Spleen (tissue), 11 donors: ENCODE measurements at regions not wholly inside any gene's neighbourhood (a gene's known extent, or its start where the extent isn't known, plus 50 kb on each side); places are given as distances from the start of the nearest gene placed in this dataset.

Experiments
- DNase-seq: peaks from one replicate; pipeline ENCODE4 v3.0.0-alpha.2; 2020
- H3K27ac ChIP-seq, 8 donors: fragments of 200-600 bp; sonication (generic) in 7 of 8; 1 replicate in 4 of 8; 2 replicates in 4 of 8; pipeline versions ENCODE4 v1.5.0 to v1.8.0; 2016 to 2021; ENCODE audit warnings: inconsistent platforms in 4 of 8, mild to moderate bottlenecking in 4 of 8, moderate library complexity in 1 of 8
- H3K27me3 ChIP-seq, 7 donors: fragments of 200-600 bp; sonication (generic) in 6 of 7; replicated peaks in 1 of 7; 1 replicate in 4 of 7; 2 replicates in 3 of 7; pipeline versions ENCODE4 v1.5.0 to v1.8.0; 2016 to 2021; ENCODE audit warnings: inconsistent platforms in 3 of 7, mild to moderate bottlenecking in 1 of 7
- H3K36me3 ChIP-seq, 6 donors: fragments of 200-600 bp; sonication (generic) in 5 of 6; 1 replicate in 4 of 6; 2 replicates in 2 of 6; pipeline versions ENCODE4 v1.5.0 to v1.8.0; 2016 to 2021; ENCODE audit warnings: inconsistent platforms in 2 of 6
- H3K4me1 ChIP-seq, 6 donors: fragments of 200-600 bp; sonication (generic) in 5 of 6; 1 replicate in 3 of 6; 2 replicates in 3 of 6; pipeline versions ENCODE4 v1.5.0 to v1.8.0; 2016 to 2021; ENCODE audit warnings: inconsistent platforms in 3 of 6
- H3K4me3 ChIP-seq, 8 donors: fragments of 200-600 bp; sonication (generic) in 7 of 8; 1 replicate in 4 of 8; 2 replicates in 4 of 8; pipeline versions ENCODE4 v1.5.0 to v1.8.0; 2016 to 2021; ENCODE audit warnings: inconsistent platforms in 4 of 8, mild to moderate bottlenecking in 4 of 8, moderate library complexity in 2 of 8
- H3K9me3 ChIP-seq, 8 donors: fragments of 200-600 bp; sonication (generic) in 7 of 8; 1 replicate in 4 of 8; 2 replicates in 4 of 8; pipeline versions ENCODE4 v1.5.0 to v1.8.0; 2016 to 2021; ENCODE audit warnings: inconsistent platforms in 4 of 8
- POLR2A ChIP-seq, 3 donors: fragments of 450-650 bp; IDR thresholded peaks; one replicate each; pipeline ENCODE4 v1.5.1; 2017; ENCODE audit warnings: antibody characterized with exemption in 3 of 3, mild to moderate bottlenecking in 1 of 3
- POLR2AphosphoS5 ChIP-seq, 3 donors: sonication (generic); formaldehyde crosslinking; IDR thresholded peaks; one replicate each; pipeline ENCODE4 v1.5.1; 2017; ENCODE audit warnings: antibody characterized with exemption in 3 of 3
- WGBS, 5 donors: extraction: QIAGEN DNeasy Blood & Tissue Kit in 3 of 5; methylation state at CpG; one replicate each; pipeline versions ENCODE4 v1.1.5 to v1.1.7; 2013 to 2018; 5-methylcytosine and 5-hydroxymethylcytosine counted together
- intact Hi-C: fragments of 100-400 bp; cut with DNase I; formaldehyde crosslinking; loops from one replicate; pipeline ENCODE4 v1.15.0; 2023; ENCODE audit warnings: low total_unique reads
- TF ChIP-seq, protein P1 (sequence below), 11 experiments: fragments of 200-600 bp in 7 of 11; fragments of 450-650 bp in 4 of 11; sonication (generic) in 4 of 11; IDR thresholded peaks in 8 of 11; conservative IDR thresholded peaks in 3 of 11; 1 replicate in 7 of 11; 2 replicates in 4 of 11; pipeline versions ENCODE4 v1.4.0 to v1.8.0; 2016 to 2021; ENCODE audit warnings: antibody characterized with exemption in 11 of 11, inconsistent platforms in 4 of 11, mild to moderate bottlenecking in 1 of 11
- donor health status: healthy with polysubstance abuse.
- donor health status: DM: no; HTN: no; CAD: no; lungs with moderate emphysema.
- donor health status: DM: no; HTN: no; CAD: no.
- donor health status: Bipolar disorder and iron deficiency.
- donor health status: healthy.
- donor health status: DM: no; HTN: no; CAD: no.
- donor health status: DM: yes; HTN: yes; CAD: no.

GRCh38 chr11:25520459-25520858 is 811.5 kb upstream of the ANO3 start:
- DNase-seq: no peak
- intact Hi-C loops: no loop called here
- H3K9me3 ChIP-seq: peaks cover 0 to 5% (median 0%) of the 10 kb centered on the region in 8 donors
- no peaks in the 10 kb centered on the region for H3K4me1 ChIP-seq
- H3K27ac ChIP-seq: no peak overlapping the region
- no peaks in the 10 kb centered on the region for H3K36me3 ChIP-seq
- TF ChIP-seq POLR2AphosphoS5 (IDR thresholded peaks at IDR 0.05) (no peak), POLR2A (IDR thresholded peaks at IDR 0.05) (no peak)
- TF ChIP-seq, protein P1, sequence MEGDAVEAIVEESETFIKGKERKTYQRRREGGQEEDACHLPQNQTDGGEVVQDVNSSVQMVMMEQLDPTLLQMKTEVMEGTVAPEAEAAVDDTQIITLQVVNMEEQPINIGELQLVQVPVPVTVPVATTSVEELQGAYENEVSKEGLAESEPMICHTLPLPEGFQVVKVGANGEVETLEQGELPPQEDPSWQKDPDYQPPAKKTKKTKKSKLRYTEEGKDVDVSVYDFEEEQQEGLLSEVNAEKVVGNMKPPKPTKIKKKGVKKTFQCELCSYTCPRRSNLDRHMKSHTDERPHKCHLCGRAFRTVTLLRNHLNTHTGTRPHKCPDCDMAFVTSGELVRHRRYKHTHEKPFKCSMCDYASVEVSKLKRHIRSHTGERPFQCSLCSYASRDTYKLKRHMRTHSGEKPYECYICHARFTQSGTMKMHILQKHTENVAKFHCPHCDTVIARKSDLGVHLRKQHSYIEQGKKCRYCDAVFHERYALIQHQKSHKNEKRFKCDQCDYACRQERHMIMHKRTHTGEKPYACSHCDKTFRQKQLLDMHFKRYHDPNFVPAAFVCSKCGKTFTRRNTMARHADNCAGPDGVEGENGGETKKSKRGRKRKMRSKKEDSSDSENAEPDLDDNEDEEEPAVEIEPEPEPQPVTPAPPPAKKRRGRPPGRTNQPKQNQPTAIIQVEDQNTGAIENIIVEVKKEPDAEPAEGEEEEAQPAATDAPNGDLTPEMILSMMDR (IDR thresholded peaks at IDR 0.05 in 8 of 11, conservative IDR thresholded peaks at IDR 0.05 in 3 of 11): no peak
- no peak overlapping the region for H3K4me3 ChIP-seq
- no peaks in the 10 kb centered on the region for H3K27me3 ChIP-seq

DNA sequence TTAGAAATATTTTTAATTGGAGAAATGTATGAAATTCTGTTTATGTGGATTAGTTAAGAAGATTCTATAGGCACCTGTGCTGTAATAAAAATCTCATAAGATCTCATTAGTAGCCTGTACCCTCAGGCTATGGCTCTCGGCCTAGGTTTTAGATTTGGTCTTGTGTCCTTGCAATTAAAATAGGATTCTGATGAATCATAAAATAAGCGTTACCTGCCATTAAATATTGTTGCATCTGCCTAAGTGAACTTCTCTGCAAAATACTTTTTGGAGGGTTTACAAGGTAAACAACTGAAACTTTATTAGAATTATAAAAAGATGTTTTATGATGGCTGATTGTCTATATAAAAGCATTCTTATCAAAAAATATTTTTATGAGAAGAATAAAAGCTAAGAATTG is 804.1 kb upstream of the ANO3 start:
- Histone ChIP-seq H3K27me3 (no peaks in the 10 kb centered on the region), H3K36me3 (no peaks in the 10 kb centered on the region), H3K4me1 (no peaks in the 10 kb centered on the region), H3K4me3 (no peak overlapping the region), H3K9me3 (no peaks in the 10 kb centered on the region), H3K27ac (no peak overlapping the region)
- DNase-seq: no peak
- WGBS, 5 donors: 78 to 96% (median 85%) methylated on average over 2 of the region's 2 CpGs
- intact Hi-C loops: no loop called here
- TF ChIP-seq, protein P1 (IDR thresholded peaks at IDR 0.05 in 8 of 11, conservative IDR thresholded peaks at IDR 0.05 in 3 of 11): no peak
- TF ChIP-seq POLR2A (IDR thresholded peaks at IDR 0.05): no peak
- no peak for TF ChIP-seq POLR2AphosphoS5 (IDR thresholded peaks at IDR 0.05)

DNA sequence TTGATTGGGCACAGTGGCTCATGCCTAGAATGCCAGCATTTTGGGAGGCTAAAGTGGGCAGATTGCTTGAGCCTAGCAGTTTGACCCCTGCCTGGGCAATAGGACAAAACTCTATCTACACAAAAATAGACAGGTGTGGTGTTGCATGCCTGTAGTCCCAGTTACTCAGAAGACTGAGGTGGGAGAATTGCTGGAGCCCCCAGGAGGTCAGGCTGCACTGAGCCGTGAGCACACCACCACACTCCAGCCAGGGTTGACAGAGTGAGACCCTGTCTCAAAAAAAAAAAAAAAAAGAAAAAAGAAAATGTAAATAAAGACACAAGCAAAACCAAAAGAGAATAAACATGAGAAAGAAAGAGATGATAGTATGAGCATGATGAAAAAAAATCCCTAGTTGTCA is 802.4 kb upstream of the ANO3 start:
- 0 to 88% (median 78%) methylated on average over 1 of the region's 1 CpG for WGBS, 5 donors
- no peaks in the 10 kb centered on the region for H3K4me1 ChIP-seq
- H3K27ac ChIP-seq: no peak overlapping the region
- H3K27me3 ChIP-seq: no peaks in the 10 kb centered on the region
- peaks cover 0 to 5% (median 0%) of the 10 kb centered on the region in 8 donors for H3K9me3 ChIP-seq
- TF ChIP-seq, protein P1 (IDR thresholded peaks at IDR 0.05 in 8 of 11, conservative IDR thresholded peaks at IDR 0.05 in 3 of 11): no peak
- TF ChIP-seq POLR2A (IDR thresholded peaks at IDR 0.05) (no peak), POLR2AphosphoS5 (IDR thresholded peaks at IDR 0.05) (no peak)
- intact Hi-C loops: no loop called here
- DNase-seq: no peak
- no peaks in the 10 kb centered on the region for H3K36me3 ChIP-seq
- no peak overlapping the region for H3K4me3 ChIP-seq

- Histone ChIP-seq H3K9me3 (peaks cover 0 to 5% (median 0%) of the 10 kb centered on the region in 8 donors), H3K4me3 (no peak overlapping the region), H3K36me3 (no peaks in the 10 kb centered on the region), H3K27ac (no peak overlapping the region), H3K27me3 (no peaks in the 10 kb centered on the region), H3K4me1 (no peaks in the 10 kb centered on the region)
- intact Hi-C loops: no loop called here
- WGBS, 5 donors: 63 to 79% (median 69%) methylated on average over 4 of the region's 4 CpGs
- TF ChIP-seq, protein P1 (IDR thresholded peaks at IDR 0.05 in 8 of 11, conservative IDR thresholded peaks at IDR 0.05 in 3 of 11): no peak
- TF ChIP-seq POLR2A (IDR thresholded peaks at IDR 0.05) (no peak), POLR2AphosphoS5 (IDR thresholded peaks at IDR 0.05) (no peak)
- DNase-seq: no peak
Observed at GRCh38 chr11:25535467-25536272, 796.3 kb upstream of the ANO3 start.
